ENCODE measurements at regions not wholly inside any gene's neighbourhood (a gene's known extent, or its start where the extent isn't known, plus 50 kb on each side); places are given as distances from the start of the nearest gene placed in this dataset.

DNA sequence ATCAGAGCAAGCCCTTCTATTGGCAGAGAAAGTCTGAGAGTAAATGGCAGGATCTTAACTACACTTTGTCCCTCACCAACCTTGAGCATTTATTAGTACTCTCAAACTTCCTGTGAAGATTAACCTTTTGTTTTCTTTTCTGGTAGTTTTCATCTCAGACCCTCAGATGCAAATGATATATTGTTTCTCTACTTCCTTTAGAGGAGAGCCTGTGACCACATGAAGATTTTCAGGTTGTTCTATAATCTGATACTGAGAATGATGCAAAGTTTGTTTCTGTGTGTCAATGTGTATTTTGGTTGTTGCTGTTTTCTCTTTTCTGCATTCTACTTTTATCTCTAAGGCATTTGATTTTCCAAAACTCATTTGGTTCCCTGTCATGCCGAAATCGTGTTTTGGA is 165.8 kb upstream of the CYSLTR1 start:
- no peak overlapping the region for H3K27ac ChIP-seq (ENCODE audit: low read depth in 1 of 2, low read length in 1 of 2)
- H3K4me3 ChIP-seq, result no peak overlapping the region
- TF ChIP-seq, protein P1, sequence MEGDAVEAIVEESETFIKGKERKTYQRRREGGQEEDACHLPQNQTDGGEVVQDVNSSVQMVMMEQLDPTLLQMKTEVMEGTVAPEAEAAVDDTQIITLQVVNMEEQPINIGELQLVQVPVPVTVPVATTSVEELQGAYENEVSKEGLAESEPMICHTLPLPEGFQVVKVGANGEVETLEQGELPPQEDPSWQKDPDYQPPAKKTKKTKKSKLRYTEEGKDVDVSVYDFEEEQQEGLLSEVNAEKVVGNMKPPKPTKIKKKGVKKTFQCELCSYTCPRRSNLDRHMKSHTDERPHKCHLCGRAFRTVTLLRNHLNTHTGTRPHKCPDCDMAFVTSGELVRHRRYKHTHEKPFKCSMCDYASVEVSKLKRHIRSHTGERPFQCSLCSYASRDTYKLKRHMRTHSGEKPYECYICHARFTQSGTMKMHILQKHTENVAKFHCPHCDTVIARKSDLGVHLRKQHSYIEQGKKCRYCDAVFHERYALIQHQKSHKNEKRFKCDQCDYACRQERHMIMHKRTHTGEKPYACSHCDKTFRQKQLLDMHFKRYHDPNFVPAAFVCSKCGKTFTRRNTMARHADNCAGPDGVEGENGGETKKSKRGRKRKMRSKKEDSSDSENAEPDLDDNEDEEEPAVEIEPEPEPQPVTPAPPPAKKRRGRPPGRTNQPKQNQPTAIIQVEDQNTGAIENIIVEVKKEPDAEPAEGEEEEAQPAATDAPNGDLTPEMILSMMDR (IDR thresholded peaks at IDR 0.05; ENCODE audit: control extremely low read depth, extremely low read depth), result no peak
- H3K4me1 ChIP-seq (ENCODE audit: control insufficient read depth in 5 of 5, insufficient read depth in 5 of 5, low read length in 5 of 5), result no peaks in the 10 kb centered on the region
- no peak for DNase-seq
- no peak for ATAC-seq (ENCODE audit: insufficient read depth, low FRiP score)
- no peaks in the 10 kb centered on the region for H3K27me3 ChIP-seq (ENCODE audit: control insufficient read depth in 3 of 3, insufficient read depth in 3 of 3, low read length in 2 of 3)
- peaks cover 0 to 2% (median 0%) of the 10 kb centered on the region in 4 donors for H3K9me3 ChIP-seq (ENCODE audit: control insufficient read depth in 4 of 4, insufficient read depth in 3 of 4, low read length in 3 of 4)
- H3K36me3 ChIP-seq (ENCODE audit: control insufficient read depth in 4 of 4, insufficient read depth in 4 of 4, low read length in 4 of 4), result no peaks in the 10 kb centered on the region
- 39 to 58% methylated on average over 2 of the region's 2 CpGs for WGBS, 2 donors
- H3K9ac ChIP-seq (ENCODE audit: insufficient read depth in 1 of 2, low read length in 2 of 2), result no peak overlapping the region

DNA sequence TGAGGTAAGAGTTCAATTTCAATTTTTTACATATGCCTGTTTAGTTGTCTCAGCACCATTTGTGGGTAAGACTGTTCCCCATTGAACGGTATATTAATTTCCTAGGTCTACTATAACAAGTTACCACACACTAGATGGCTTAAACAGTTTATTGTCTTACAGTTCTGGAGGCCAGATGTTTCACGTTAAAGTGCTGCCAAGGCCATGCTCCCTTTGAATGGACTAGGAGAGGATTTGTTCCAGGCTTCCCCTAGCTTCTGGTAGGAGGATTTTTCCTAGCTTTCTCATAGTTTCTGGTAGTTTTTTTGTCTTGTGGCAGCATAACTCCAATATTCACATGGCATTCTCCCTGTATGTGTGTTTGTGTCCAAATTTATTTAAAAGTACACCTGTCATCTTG is 149.3 kb upstream of the CYSLTR1 start:
- ATAC-seq (ENCODE audit: insufficient read depth, low FRiP score), result no peak
- TF ChIP-seq, protein P1 (IDR thresholded peaks at IDR 0.05; ENCODE audit: control extremely low read depth, extremely low read depth), result no peak
- Histone ChIP-seq H3K27ac (ENCODE audit: low read depth in 1 of 2, low read length in 1 of 2) (no peak overlapping the region), H3K36me3 (ENCODE audit: control insufficient read depth in 4 of 4, insufficient read depth in 4 of 4, low read length in 4 of 4) (no peaks in the 10 kb centered on the region), H3K9ac (ENCODE audit: insufficient read depth in 1 of 2, low read length in 2 of 2) (no peak overlapping the region), H3K4me3 (no peak overlapping the region), H3K27me3 (ENCODE audit: control insufficient read depth in 3 of 3, insufficient read depth in 3 of 3, low read length in 2 of 3) (no peaks in the 10 kb centered on the region), H3K4me1 (ENCODE audit: control insufficient read depth in 5 of 5, insufficient read depth in 5 of 5, low read length in 5 of 5) (no peaks in the 10 kb centered on the region), H3K9me3 (ENCODE audit: control insufficient read depth in 4 of 4, insufficient read depth in 3 of 4, low read length in 3 of 4) (peaks cover 0 to 3% (median under 1%) of the 10 kb centered on the region in 4 donors)
- DNase-seq, result peak in 1 of 3 donors; percentile 1
- 28 to 92% methylated on average over 2 of the region's 2 CpGs for WGBS, 2 donors

DNA sequence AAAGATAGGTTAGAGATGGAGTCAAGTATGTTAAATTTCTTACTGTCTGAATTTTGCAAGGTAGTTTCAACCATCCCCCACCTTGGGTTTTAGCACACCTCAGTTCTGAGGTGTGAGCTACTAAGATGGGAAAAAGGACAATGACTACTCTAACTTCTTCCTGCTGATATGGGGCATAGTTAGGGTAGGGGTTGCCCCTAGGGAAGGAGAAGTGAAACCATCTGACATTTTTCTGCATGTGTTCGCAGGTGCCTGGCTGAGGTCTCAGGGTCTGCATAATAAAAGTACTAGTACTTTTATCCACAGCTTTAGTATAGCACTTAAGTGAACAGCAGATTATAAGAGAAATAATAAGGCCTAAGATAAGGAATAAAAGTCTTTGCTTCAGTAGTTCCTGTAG is 129.5 kb upstream of the CYSLTR1 start:
- WGBS, 2 donors, result 78 to 88% methylated on average over 1 of the region's 1 CpG
- no peaks in the 10 kb centered on the region for H3K9me3 ChIP-seq (ENCODE audit: control insufficient read depth in 4 of 4, insufficient read depth in 3 of 4, low read length in 3 of 4)
- no peaks in the 10 kb centered on the region for H3K4me1 ChIP-seq (ENCODE audit: control insufficient read depth in 5 of 5, insufficient read depth in 5 of 5, low read length in 5 of 5)
- H3K9ac ChIP-seq (ENCODE audit: insufficient read depth in 1 of 2, low read length in 2 of 2), result no peak overlapping the region
- no peak overlapping the region for H3K4me3 ChIP-seq
- no peak overlapping the region for H3K27ac ChIP-seq (ENCODE audit: low read depth in 1 of 2, low read length in 1 of 2)
- no peaks in the 10 kb centered on the region for H3K27me3 ChIP-seq (ENCODE audit: control insufficient read depth in 3 of 3, insufficient read depth in 3 of 3, low read length in 2 of 3)
- TF ChIP-seq, protein P1 (IDR thresholded peaks at IDR 0.05; ENCODE audit: control extremely low read depth, extremely low read depth), result no peak
- DNase-seq (no peak), ATAC-seq (ENCODE audit: insufficient read depth, low FRiP score) (no peak)
- H3K36me3 ChIP-seq (ENCODE audit: control insufficient read depth in 4 of 4, insufficient read depth in 4 of 4, low read length in 4 of 4), result no peaks in the 10 kb centered on the region

DNA sequence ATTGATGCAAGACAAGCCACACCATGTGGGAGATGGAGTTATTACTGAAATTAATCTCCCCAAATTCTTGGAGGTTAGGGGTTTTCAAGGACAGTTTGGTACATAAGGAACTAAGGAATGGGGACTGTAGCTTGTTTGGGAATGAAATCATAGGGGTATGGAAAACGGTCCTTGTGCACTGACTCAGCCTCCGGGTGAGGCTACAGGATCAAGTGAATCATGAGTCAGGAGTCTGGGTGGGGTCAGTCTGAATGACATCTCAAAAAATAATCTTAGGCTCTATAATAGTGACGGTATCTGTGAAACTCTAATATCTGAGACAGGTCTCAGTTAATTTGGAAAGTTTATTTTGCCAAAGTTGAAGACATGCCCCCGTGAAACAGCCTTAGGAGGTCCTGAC is 128.5 kb upstream of the CYSLTR1 start:
- no peak overlapping the region for H3K27ac ChIP-seq (ENCODE audit: low read depth in 1 of 2, low read length in 1 of 2)
- H3K27me3 ChIP-seq (ENCODE audit: control insufficient read depth in 3 of 3, insufficient read depth in 3 of 3, low read length in 2 of 3), result no peaks in the 10 kb centered on the region
- H3K4me1 ChIP-seq (ENCODE audit: control insufficient read depth in 5 of 5, insufficient read depth in 5 of 5, low read length in 5 of 5), result no peaks in the 10 kb centered on the region
- no peak overlapping the region for H3K4me3 ChIP-seq
- WGBS, 2 donors, result 69 to 97% methylated on average over 4 of the region's 4 CpGs
- ATAC-seq (ENCODE audit: insufficient read depth, low FRiP score) (no peak), DNase-seq (no peak)
- TF ChIP-seq, protein P1 (IDR thresholded peaks at IDR 0.05; ENCODE audit: control extremely low read depth, extremely low read depth), result no peak
- H3K9ac ChIP-seq (ENCODE audit: insufficient read depth in 1 of 2, low read length in 2 of 2), result no peak overlapping the region
- no peaks in the 10 kb centered on the region for H3K9me3 ChIP-seq (ENCODE audit: control insufficient read depth in 4 of 4, insufficient read depth in 3 of 4, low read length in 3 of 4)
- no peaks in the 10 kb centered on the region for H3K36me3 ChIP-seq (ENCODE audit: control insufficient read depth in 4 of 4, insufficient read depth in 4 of 4, low read length in 4 of 4)
